HG03520 (cell line): ENCODE measurements at regions not wholly inside any gene's neighbourhood (a gene's known extent, or its start where the extent isn't known, plus 50 kb on each side); places are given as distances from the start of the nearest gene placed in this dataset.
"Not testable (repeated sequence)": the region's sequence is repeated elsewhere in the genome, so short reads cannot be mapped to it uniquely, and the experiment has no call there.

ENCODE experiments used
- ATAC-seq: cut with Tn5 transposase; IDR thresholded peaks from one replicate; pipeline ENCODE4 v1.9.1; 2021; ENCODE audit warnings: mild to moderate bottlenecking, moderate library complexity; ENCODE audit not compliant: unreplicated experiment

GRCh38 chrX:113192418-113192817 lies 351.8 kb upstream of the AMOT start:
- ATAC-seq, result no peak

GRCh38 chrX:113157496-113157895 lies 316.9 kb upstream of the AMOT start:
- ATAC-seq, result no peak

- not testable (repeated sequence) for ATAC-seq
These were observed 313.7 kb upstream of the AMOT start for GRCh38 chrX:113154315-113154714.

- ATAC-seq, result no peak
These were observed 296.2 kb upstream of the AMOT start for GRCh38 chrX:113136836-113137235.

GRCh38 chrX:113133316-113133715 lies 292.7 kb upstream of the AMOT start:
- no peak for ATAC-seq

- ATAC-seq, result no peak
These were observed 284.1 kb upstream of the AMOT start for GRCh38 chrX:113124693-113125092.

- ATAC-seq, result no peak
These were observed 234.9 kb upstream of the AMOT start for GRCh38 chrX:113075521-113075920.

- no peak for ATAC-seq
These were observed 219.1 kb upstream of the AMOT start for GRCh38 chrX:113059714-113060113.

GRCh38 chrX:113058634-113059033 lies 218.0 kb upstream of the AMOT start:
- ATAC-seq, result peak; percentile 53

GRCh38 chrX:113048896-113049295 lies 208.3 kb upstream of the AMOT start:
- ATAC-seq, result no peak

- no peak for ATAC-seq
These were observed 207.8 kb upstream of the AMOT start for GRCh38 chrX:113048480-113048879.

GRCh38 chrX:113033966-113034680 lies 193.5 kb upstream of the AMOT start:
- ATAC-seq, result no peak

GRCh38 chrX:113019958-113020357 lies 179.3 kb upstream of the AMOT start:
- ATAC-seq, result no peak

GRCh38 chrX:113009837-113010236 lies 169.2 kb upstream of the AMOT start:
- ATAC-seq, result no peak

- ATAC-seq, result no peak
These were observed 168.4 kb upstream of the AMOT start for GRCh38 chrX:113009029-113009428.

- no peak for ATAC-seq
These were observed 161.2 kb upstream of the AMOT start for GRCh38 chrX:113001836-113002235.

- no peak for ATAC-seq
These were observed 157.4 kb upstream of the AMOT start for GRCh38 chrX:112997991-112998390.

- no peak for ATAC-seq
These were observed 151.2 kb upstream of the AMOT start for GRCh38 chrX:112991801-112992200.

- ATAC-seq, result no peak
These were observed 139.2 kb upstream of the AMOT start for GRCh38 chrX:112979879-112980278.

- ATAC-seq, result no peak
These were observed 127.9 kb upstream of the AMOT start for GRCh38 chrX:112968351-112969133.

- no peak for ATAC-seq
These were observed 127.3 kb upstream of the AMOT start for GRCh38 chrX:112967903-112968302.

GRCh38 chrX:112967341-112967740 lies 126.7 kb upstream of the AMOT start:
- no peak for ATAC-seq
